IMR-90 (cell line): ENCODE measurements at regions not wholly inside any gene's neighbourhood (a gene's known extent, or its start where the extent isn't known, plus 50 kb on each side); places are given as distances from the start of the nearest gene placed in this dataset.

Experiments
- ATAC-seq: fragments of 200-7000 bp; cut with Tn5 transposase; 2 replicates; pipeline ENCODE4 v1.9.1; 2020; ENCODE audit warnings: low read depth, mild to moderate bottlenecking, moderate library complexity
- BruUV-seq: library from RNA; stranded (reverse); fragments of 400-500 nt; replicated peaks from 2 replicates; lab custom pipeline; 2021; lab: Mats Ljungman, UMichigan
- CTCF ChIA-PET: fragments of 300-600 bp; formaldehyde crosslinking; extraction: SDS; loops from one replicate; lab custom pipeline; 2021; ENCODE audit warnings: antibody characterized with exemption; lab: Yijun Ruan, JAX
- POLR2A ChIA-PET: fragments of 300-600 bp; sonication (Branson Sonifier 250); formaldehyde crosslinking; loops from one replicate; lab custom pipeline; 2022; ENCODE audit warnings: antibody characterized with exemption; ENCODE audit not compliant: unreplicated experiment; lab: Charles Lee
- DNase-seq: peaks from one replicate; pipeline ENCODE4 v3.0.0; 2013
- H2AFZ ChIP-seq: replicated peaks from 2 replicates; pipeline ENCODE3; 2013; ENCODE audit warnings: low read length, mild to moderate bottlenecking; ENCODE audit not compliant: poor library complexity
- H2AK5ac ChIP-seq: 2 replicates; pipeline ENCODE4 v1.6.1; 2013; ENCODE audit warnings: low read depth, low read length, inconsistent platforms
- H2AK9ac ChIP-seq: replicated peaks from 2 replicates; pipeline ENCODE3; 2013; ENCODE audit warnings: mild to moderate bottlenecking, low read depth, low read length, moderate library complexity; ENCODE audit not compliant: poor library complexity
- H2BK120ac ChIP-seq: 2 replicates; pipeline ENCODE4 v1.6.1; 2013; ENCODE audit warnings: low read depth, low read length, inconsistent platforms
- H2BK15ac ChIP-seq: 3 replicates; pipeline ENCODE4 v1.6.1; 2013; ENCODE audit warnings: low read depth, low read length, inconsistent platforms
- H2BK20ac ChIP-seq: 2 replicates; pipeline ENCODE4 v1.6.1; 2013; ENCODE audit warnings: low read depth, mild to moderate bottlenecking, inconsistent platforms, low read length, moderate library complexity
- H2BK5ac ChIP-seq: 2 replicates; pipeline ENCODE4 v1.6.1; 2013; ENCODE audit warnings: mild to moderate bottlenecking, low read depth, low read length, inconsistent platforms; ENCODE audit not compliant: poor library complexity, severe bottlenecking
- H3K14ac ChIP-seq: replicated peaks from 2 replicates; pipeline ENCODE4 v1.6.1; 2013; ENCODE audit warnings: low read depth, low read length, inconsistent platforms
- H3K18ac ChIP-seq: 2 replicates; pipeline ENCODE4 v1.6.1; 2013; ENCODE audit warnings: low read depth, low read length, control low read depth
- H3K23ac ChIP-seq: 2 replicates; pipeline ENCODE4 v1.6.1; 2013; ENCODE audit warnings: low read depth, low read length, inconsistent platforms
- H3K27ac ChIP-seq: 2 replicates; pipeline ENCODE4 v1.5.1; 2013; ENCODE audit warnings: mild to moderate bottlenecking, control low read depth, low read length; ENCODE audit not compliant: insufficient read depth
- H3K27me3 ChIP-seq: 2 replicates; pipeline ENCODE4 v1.6.1; 2013; ENCODE audit warnings: low read length; ENCODE audit not compliant: control insufficient read depth, insufficient read depth
- H3K36me3 ChIP-seq: 2 replicates; pipeline ENCODE4 v1.6.1; 2013; ENCODE audit warnings: low read length, mixed read lengths; ENCODE audit not compliant: control insufficient read depth, insufficient read depth
- H3K4ac ChIP-seq: 2 replicates; pipeline ENCODE4 v1.6.1; 2013; ENCODE audit warnings: low read depth, low read length, inconsistent platforms
- H3K4me1 ChIP-seq: 2 replicates; pipeline ENCODE4 v1.6.1; 2013; ENCODE audit warnings: low read length, mixed read lengths; ENCODE audit not compliant: control insufficient read depth, insufficient read depth
- H3K4me2 ChIP-seq: 2 replicates; pipeline ENCODE4 v1.6.1; 2013; ENCODE audit warnings: low read depth, mild to moderate bottlenecking, control low read depth, low read length, moderate library complexity
- H3K4me3 ChIP-seq: 2 replicates; pipeline ENCODE4 v1.5.1; 2013; ENCODE audit warnings: low read depth, mild to moderate bottlenecking, control low read depth, low read length, moderate library complexity; ENCODE audit not compliant: insufficient read depth
- H3K56ac ChIP-seq: 2 replicates; pipeline ENCODE4 v1.6.1; 2013; ENCODE audit warnings: low read length, inconsistent platforms; ENCODE audit not compliant: insufficient read depth; ENCODE audit errors: extremely low read depth
- H3K79me1 ChIP-seq, 2 experiments: 2 replicates each; pipeline ENCODE4 v1.6.1; 2013; ENCODE audit warnings: low read length in 2 of 2, inconsistent platforms in 1 of 2, low read depth in 1 of 2
- H3K9ac ChIP-seq: 2 replicates; pipeline ENCODE4 v1.6.1; 2013; ENCODE audit warnings: low read depth, low read length, control low read depth
- H3K9me1 ChIP-seq: 2 replicates; pipeline ENCODE4 v1.6.1; 2013; ENCODE audit warnings: low read length, inconsistent platforms; ENCODE audit not compliant: insufficient read depth
- H3K9me3 ChIP-seq: 2 replicates; pipeline ENCODE4 v1.6.1; 2013; ENCODE audit warnings: low read length; ENCODE audit not compliant: control insufficient read depth, insufficient read depth
- H4K20me1 ChIP-seq: 2 replicates; pipeline ENCODE4 v1.6.1; 2013; ENCODE audit warnings: low read length, inconsistent platforms; ENCODE audit not compliant: insufficient read depth
- H4K5ac ChIP-seq: 2 replicates; pipeline ENCODE4 v1.6.1; 2013; ENCODE audit warnings: mild to moderate bottlenecking, low read depth, low read length, control low read depth
- H4K8ac ChIP-seq, 2 experiments: 2 replicates each; pipeline ENCODE4 v1.6.1; 2013; ENCODE audit warnings: low read depth in 2 of 2, low read length in 2 of 2, control low read depth in 1 of 2, inconsistent platforms in 1 of 2
- H4K91ac ChIP-seq: 2 replicates; pipeline ENCODE4 v1.6.1; 2013; ENCODE audit warnings: low read depth, low read length, inconsistent platforms; ENCODE audit not compliant: insufficient read depth
- FOS ChIP-seq: fragments of 150-350 bp; IDR thresholded peaks from 2 replicates; pipeline ENCODE4 v1.6.1; 2016; ENCODE audit warnings: low read depth, low read length
- WGBS, 2 experiments: methylation state at CpG; one replicate each; pipeline versions ENCODE4 v1.1.5 to v1.1.7; 2013; ENCODE audit warnings: missing lambda C conversion rate in 2 of 2; ENCODE audit not compliant: insufficient read length in 1 of 2; ENCODE audit errors: extremely low coverage in 2 of 2; 5-methylcytosine and 5-hydroxymethylcytosine counted together
- dilution Hi-C: fragments of 300-500 bp; cut with HindIII; formaldehyde crosslinking; loops from one replicate; pipeline ENCODE4 v1.14.3; 2018; ENCODE audit warnings: low sequenced_read_pairs; ENCODE audit not compliant: unreplicated experiment
- in situ Hi-C: fragments of 300-500 bp; cut with MboI; formaldehyde crosslinking; loops from 3 replicates; pipeline ENCODE4 v1.14.3; 2019; ENCODE audit warnings: low sequenced_read_pairs, inconsistent platforms, mixed read lengths
- intact Hi-C: fragments of 100-400 bp; cut with micrococcal nuclease; formaldehyde crosslinking; loops from 2 replicates; pipeline ENCODE4 v1.10.0; 2022

GRCh38 chr1:79396901-79397300 is 390.4 kb upstream of the ADGRL4 start:
- no peak overlapping the region for H2BK120ac ChIP-seq
- H3K9me3 ChIP-seq, result no peaks in the 10 kb centered on the region
- no peak overlapping the region for H3K4me3 ChIP-seq
- ChIA-PET POLR2A (no interaction called here), CTCF (no interaction called here)
- H3K9me1 ChIP-seq, result no peaks in the 10 kb centered on the region
- H2BK5ac ChIP-seq, result no peak overlapping the region
- H3K4me1 ChIP-seq, result no peaks in the 10 kb centered on the region
- no peak overlapping the region for H3K4ac ChIP-seq
- no peak overlapping the region for H2AK5ac ChIP-seq
- H2AK9ac ChIP-seq, result no peak overlapping the region
- H3K27me3 ChIP-seq, result no peaks in the 10 kb centered on the region
- no peak overlapping the region for H3K56ac ChIP-seq
- no peak for ATAC-seq
- no peak overlapping the region for H3K4me2 ChIP-seq
- no peak for DNase-seq
- no peak for TF ChIP-seq FOS
- BruUV-seq, result no TSS peak
- no peak overlapping the region for H4K5ac ChIP-seq
- H2BK15ac ChIP-seq, result no peak overlapping the region
- H3K36me3 ChIP-seq, result no peaks in the 10 kb centered on the region
- no peak overlapping the region for H3K14ac ChIP-seq
- WGBS, 2 experiments, result no CpG with 5 or more reads among the region's 2 CpGs
- H4K91ac ChIP-seq, result no peak overlapping the region
- H2BK20ac ChIP-seq, result no peak overlapping the region
- H3K18ac ChIP-seq, result no peak overlapping the region
- H3K27ac ChIP-seq, result no peak overlapping the region
- H3K23ac ChIP-seq, result no peak overlapping the region
- no peaks in the 10 kb centered on the region for H3K79me1 ChIP-seq
- no peaks in the 10 kb centered on the region for H4K20me1 ChIP-seq
- in situ Hi-C loops (no loop called here), intact Hi-C loops (no loop called here), dilution Hi-C loops (no loop called here)
- H3K9ac ChIP-seq, result no peak overlapping the region
- no peak overlapping the region for H4K8ac ChIP-seq
- no peak overlapping the region for H2AFZ ChIP-seq
